ENCODE measurements at regions not wholly inside any gene's neighbourhood (a gene's known extent, or its start where the extent isn't known, plus 50 kb on each side); places are given as distances from the start of the nearest gene placed in this dataset.
A peak's percentile ranks its signal among the peaks of the same experiment; 100 is the strongest.
"Not testable (repeated sequence)": the region's sequence is repeated elsewhere in the genome, so short reads cannot be mapped to it uniquely, and the experiment has no call there.

DNA sequence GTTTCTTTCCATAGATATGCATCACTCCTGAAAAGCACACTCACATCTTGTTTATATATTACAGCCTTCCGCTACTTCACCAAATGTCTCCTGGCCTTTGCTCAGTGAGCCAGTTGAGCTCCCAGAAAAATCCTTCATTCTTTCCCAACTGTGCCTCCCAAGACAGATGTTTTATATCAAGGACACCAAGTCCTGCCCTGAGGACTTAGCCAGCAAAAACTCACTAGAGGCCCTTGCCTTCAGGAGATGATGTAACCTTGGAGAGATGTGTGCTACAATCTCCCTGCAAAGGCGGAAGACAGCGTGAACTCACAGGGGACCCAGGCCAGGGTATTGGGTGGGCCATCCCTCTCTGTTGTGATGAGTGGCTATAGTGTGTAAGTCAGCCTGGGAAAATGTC lies 86.1 kb upstream of the CTAGE1 start:
- DNase-seq (ENCODE audit: low read depth) = no peak

DNA sequence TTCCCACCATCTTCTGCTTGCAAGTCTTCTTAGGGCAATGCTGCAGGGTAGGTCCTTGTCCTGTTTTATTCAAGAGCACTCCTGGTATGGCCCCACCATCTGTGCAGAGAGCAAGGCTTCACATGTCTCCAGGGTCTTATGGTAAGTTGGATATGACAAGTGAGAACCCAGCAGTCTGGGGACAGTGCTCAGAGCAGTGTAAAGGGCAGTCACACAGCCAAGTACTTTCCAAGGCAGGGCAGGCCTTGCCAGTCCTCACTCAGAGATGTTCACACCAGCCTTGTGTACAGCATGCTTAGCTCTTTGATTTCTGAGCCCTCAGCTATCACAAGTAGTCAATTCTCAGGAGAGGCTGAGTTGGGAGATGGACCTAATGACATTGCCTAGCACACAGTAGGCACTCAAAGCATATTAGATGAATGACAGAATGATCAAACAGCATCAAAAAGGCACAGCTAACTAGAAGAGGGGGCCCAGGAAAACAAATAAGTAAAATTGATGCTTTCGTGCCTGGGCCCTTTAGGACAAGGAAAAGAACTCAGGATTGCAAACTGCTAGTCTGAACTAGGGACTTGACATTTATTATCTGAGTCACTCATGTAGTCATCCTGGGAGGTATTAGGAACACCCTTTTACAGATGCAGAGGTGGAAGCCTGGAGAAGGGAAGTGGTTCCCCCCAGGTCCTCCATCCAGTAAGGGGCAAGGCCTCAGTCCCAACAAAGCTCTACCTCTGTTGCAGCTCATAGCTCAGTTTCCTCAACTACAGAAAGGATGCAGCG lies 86.7 kb upstream of the CTAGE1 start:
- peak; percentile 61 for DNase-seq (ENCODE audit: low read depth)

DNA sequence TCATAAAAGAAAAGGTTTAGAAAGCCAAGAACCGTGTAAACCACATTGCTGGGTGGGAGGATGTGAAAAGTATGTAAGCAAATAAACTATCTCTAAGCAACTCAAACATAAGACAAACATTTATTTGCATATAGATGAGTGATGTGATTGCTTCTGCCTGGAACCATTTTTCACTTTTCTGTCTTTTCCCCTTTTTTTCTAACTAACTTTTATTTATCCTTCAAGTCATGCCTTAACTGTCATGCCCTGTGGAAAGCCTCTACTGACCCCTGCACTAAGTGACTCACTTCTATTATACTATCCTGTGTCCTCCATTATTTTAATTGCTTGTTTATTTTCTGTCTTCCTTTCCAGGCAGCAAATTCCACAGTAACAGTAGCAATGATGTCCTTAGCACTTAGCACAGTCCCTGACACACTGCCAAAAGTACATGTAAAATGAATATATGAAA lies 87.5 kb upstream of the CTAGE1 start:
- DNase-seq (ENCODE audit: low read depth) = peak; percentile 68

DNA sequence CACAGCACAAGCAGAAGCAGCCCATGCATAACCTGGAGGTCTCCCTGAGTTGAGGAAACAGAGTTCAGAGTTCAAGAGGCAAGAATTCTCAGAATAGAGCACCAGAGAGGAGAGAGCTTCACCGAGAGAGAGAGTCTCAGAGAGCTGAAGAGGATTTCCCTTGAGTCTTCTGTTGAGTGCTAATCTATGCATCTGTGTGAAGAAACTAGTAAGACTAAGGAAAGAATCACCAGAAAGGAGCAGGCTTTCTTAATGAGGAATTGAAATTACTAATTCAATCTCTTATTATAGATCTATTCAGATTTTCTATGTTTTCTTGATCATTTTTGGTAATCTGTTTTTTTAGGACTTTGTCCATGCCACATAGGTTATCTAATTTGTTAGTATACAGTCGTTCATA lies 89.3 kb upstream of the CTAGE1 start:
- DNase-seq (ENCODE audit: low read depth) = no peak

DNA sequence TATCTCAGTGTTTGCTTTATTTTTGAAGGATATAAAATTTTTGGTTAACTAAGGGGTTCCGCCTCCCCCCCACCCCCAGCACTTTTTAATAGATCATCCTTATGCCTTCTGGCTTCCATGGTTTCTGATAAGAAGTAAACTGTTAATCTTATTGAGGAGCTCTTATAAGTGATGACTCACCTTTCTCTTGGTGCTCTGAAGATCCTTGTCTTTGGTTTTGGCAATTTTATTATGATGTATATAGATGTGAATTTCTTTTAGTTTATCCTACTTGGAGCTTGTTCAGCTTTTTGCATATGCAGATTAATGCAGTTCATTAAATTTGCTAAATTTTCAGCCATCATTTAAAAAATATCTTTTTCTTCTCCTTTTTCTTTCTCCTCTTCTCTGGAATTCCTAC lies 91.7 kb upstream of the CTAGE1 start:
- no peak for DNase-seq (ENCODE audit: low read depth)

DNA sequence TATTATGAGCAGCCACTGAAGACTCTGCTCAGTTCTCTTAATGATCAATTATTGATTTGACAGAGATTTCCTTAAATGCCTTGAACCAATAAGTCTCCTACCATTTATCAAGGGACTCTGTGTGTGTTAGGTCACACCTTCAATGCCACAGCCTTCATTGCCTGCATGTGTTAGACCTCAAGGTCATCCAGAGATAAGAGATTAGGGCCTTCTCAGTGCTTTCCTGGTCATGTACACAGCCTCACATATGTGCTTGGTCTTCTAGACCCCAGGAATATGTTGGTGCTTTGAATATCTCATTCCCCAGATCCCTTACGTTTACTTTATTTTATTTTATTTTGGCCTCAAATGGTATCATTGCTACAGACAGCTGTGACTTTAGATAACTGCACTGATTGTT lies 93.0 kb upstream of the CTAGE1 start:
- DNase-seq (ENCODE audit: low read depth) = no peak

DNA sequence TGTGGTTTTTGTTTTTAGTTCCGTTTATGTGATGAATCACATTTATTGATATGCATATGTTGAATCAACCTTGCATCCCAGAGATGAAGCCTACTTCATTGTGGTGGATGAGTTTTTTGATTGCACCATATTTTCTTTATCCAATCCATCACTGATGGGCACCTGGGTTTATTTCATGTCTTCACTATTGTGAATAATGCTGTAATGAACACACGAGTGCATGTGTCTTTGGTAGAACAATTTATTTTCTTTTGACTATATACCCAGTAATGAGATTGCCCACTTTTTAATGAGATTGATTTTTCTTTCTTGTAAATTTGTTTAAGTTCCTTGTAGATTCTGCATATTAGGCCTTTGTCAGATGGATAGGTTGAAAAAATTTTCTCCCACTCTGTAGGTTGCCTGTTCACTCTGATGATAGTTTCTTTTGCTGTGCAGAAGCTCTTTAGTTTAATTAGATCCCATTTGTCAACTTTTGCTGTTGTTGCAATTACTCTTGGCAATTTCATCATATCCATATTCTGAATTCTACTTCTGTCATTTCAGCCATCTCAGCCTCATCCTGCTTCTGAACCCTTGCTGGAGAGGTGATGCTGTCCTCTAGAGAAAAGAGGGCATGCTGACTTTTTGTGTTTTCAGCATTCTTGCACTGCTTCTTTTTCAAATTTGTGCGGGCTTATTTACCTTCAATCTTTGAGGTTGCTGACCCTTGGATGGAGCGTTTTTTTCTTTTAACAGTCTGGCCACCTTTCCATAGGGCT lies 96.2 kb upstream of the CTAGE1 start:
- no peak for DNase-seq (ENCODE audit: low read depth)

DNA sequence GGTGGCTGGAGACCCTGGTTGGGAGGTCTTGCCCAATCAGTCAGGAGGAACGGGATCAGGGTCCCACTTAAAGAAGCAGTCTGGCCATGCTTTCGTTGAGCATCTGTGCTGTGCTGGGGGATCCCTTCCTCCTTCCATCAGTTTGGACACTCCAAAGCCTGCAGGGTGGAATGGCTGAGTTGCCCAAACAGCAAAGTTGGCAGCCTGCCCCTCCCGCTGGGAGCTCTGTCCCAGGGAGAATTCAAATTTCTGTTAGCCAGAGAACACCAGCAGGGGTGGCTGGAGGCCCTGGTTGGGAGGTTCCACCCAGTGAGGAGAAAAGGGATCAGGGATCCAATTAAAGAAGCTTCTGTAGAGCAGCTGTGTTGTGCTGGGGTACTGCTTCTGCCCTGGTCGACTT lies 96.9 kb upstream of the CTAGE1 start:
- DNase-seq (ENCODE audit: low read depth) = no peak

DNA sequence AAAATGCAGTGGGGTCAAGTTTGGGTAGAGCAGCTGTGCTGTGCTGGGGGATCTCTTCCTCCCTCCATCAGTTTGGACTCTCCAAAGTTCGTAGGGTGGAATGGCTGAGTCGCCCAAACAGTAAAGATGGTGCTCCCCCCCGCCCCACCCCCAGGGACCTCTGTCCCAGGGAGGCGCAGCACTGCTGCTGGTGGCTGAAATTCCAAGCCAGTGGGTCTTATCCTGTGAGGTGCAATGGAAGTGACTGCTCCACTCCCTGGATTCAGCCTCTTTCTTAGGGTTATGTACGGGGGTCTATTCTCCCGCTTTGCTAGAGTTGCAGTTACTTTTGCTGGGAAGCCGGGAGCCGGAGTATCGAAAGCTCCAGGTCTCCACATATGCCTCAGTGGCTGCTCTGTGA lies 97.5 kb upstream of the CTAGE1 start:
- no peak for DNase-seq (ENCODE audit: low read depth)

DNA sequence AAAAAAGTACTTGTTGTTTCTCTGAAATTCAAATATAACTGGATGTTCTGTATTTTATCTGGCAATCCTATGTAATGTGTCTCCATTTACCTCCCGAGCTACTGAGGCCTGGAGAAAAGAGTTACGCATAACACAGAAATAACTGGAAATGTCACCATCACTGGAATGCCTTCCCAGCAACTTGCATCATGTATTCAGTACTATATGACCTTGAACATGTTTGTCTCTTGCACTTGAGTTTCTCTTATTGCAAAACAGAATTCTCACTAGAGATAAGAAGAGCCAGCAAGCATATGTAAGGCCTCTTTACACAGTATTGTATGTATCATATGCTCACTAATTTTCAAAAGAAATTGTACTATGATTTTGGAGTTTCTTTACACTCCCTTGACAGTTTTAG lies 99.6 kb upstream of the CTAGE1 start:
- no peak for DNase-seq (ENCODE audit: low read depth)

DNA sequence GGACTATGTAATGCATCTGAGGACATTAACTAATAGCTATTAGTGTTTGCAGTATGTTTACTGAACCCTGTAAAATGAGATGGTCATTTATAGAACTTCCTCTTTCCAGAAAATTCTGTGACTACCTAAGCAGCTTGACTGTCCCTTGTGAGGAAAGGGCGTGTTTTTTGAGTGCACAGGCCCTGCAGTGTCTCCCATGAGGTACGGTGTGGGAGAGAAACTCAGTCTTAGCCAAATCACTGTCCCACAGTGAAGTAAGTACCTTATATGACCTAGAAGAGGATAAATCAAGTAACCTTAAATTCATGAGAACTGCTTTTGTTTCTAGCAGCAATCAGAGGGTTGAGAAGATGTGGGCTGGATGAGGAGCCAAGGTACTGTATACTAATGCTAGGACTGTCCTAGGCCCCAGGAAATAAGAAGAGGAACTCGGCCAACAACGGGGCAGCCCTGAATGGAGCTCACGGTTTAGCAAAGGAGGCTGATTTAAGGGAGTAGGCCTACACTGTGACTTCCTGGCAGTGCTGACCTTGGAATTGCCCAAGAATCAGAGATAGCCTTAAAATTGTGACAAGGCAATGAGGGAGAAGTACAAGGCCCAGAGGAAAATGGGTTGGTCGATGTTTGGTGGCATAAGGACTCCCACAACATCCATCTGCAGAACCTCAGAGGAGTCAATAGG lies 103.5 kb upstream of the CTAGE1 start:
- DNase-seq (ENCODE audit: low read depth) = no peak

DNA sequence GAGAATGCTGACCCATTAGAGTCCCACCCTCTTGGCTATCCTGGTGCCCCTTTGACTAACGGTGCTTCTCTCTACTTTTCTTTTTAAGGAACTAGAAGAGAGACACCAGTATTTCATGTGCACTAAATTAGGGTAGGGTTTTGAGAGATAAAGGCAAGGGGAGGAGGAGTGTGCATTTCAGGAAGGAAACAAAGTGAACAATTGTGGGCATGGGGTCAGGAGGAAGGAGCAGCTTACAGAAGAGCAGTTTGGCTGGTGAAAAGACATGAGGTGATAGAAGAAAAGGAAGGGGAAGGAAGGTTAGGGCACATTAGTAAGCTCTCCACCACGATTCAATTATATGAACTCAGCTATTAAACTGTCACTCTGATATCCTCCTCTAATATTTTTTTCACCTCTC lies 105.8 kb upstream of the CTAGE1 start:
- no peak for DNase-seq (ENCODE audit: low read depth)

DNA sequence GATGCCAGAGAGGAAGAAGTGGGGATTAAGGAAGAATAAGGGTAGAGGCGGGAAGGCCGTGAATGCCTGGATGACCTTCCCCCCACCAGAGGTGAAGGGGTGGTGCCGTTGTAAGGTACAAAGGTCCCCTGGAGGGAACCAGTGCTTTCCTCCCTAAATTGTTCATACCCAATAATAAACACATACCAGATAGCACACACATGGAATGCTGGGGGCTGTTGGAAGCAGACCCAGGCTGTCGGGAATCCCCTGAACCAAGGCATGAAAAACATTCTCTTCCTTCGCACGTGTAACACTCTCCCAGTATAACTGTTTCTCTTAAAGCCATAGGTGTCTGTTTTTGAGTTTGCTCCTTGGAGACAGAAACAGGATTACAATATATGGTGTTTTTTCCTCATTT lies 107.1 kb upstream of the CTAGE1 start:
- no peak for DNase-seq (ENCODE audit: low read depth)

DNA sequence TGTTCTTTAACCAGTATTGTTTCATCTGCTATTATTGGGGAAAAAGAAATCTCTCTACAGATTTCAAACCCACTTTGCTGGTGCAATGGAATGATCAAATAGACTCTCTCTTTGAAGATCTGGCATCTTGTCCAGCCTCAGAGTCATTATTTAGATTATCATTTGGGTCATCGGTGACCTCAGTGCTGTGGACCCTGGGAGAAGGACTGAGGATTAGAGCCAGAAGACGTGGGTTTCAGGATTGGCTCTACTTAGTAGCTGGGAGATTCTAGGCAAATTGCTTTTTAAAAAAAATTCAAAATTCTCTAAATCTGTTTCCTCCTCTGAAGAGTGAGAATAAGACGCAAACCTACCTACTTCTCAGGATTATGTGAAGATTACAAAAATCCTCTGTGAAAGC lies 107.6 kb upstream of the CTAGE1 start:
- DNase-seq (ENCODE audit: low read depth) = no peak

DNA sequence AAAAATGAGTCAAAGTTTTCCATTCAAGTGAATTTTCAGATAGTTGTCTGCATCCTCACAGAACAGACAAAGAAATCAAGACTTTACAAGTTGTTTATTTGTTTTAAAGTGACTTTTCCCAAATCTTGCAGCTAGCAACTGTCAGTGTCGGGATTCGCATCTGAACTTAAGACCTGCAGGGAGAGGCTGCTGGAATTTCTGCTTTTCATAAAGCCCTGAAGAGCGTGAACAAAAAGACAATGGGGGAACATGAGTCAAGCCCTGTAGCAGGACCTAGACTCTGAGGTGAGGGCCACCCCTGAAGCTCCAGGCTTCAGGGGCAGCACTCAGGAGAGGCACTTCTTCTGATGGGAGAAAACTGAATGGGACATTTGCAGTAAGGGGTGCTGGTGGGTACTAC lies 108.2 kb upstream of the CTAGE1 start:
- DNase-seq (ENCODE audit: low read depth) = no peak

DNA sequence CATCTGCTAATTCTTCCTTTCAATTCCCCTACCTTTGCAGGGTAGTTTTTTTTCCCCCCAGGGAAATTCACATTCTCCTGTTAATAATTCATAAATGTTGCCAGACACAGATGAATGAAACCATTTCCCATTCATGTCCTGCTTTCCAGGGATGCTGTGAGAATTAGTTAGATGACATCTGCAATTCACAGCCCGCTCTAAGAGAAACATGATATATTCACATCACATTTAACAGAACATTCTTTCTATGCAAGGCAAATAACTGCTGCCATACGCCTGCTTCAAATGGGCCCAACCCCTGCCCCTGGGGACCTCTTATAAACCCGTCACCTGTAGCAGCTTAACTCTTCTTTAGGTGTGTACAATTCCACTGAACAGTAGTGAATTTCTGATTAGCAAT lies 110.6 kb upstream of the CTAGE1 start:
- no peak for DNase-seq (ENCODE audit: low read depth)

DNA sequence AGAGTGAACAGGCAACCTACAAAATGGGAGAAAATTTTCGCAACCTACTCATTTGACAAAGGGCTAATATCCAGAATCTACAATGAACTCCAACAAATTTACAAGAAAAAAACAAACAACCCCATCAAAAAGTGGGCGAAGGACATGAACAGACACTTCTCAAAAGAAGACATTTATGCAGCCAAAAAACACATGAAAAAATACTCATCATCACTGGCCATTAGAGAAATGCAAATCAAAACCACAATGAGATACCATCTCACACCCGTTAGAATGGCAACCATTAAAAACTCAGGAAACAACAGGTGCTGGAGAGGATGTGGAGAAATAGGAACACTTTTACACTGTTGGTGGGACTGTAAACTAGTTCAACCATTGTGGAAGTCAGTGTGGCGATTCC lies 117.0 kb upstream of the CTAGE1 start:
- DNase-seq (ENCODE audit: low read depth) = not testable (repeated sequence)

DNA sequence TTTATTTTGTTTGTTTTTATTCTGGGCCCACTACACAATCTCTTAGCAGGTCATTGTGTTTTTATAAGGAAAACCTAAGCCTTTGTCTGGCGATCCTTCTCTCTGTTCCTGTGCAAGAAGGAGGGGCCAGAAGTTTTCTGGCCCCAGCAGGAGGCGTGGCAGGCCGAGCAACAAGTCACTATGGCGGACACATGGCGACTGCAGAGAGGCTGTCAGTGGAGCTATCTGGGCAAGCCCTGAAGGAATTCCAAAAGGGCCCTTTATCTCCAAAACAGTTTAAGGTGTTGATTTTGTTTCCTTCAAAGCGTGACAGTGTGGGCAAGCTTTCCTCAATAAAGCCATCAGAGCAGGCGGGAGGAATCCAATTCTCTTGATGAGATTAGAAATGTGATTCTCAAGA lies 118.8 kb upstream of the CTAGE1 start:
- DNase-seq (ENCODE audit: low read depth) = no peak

DNA sequence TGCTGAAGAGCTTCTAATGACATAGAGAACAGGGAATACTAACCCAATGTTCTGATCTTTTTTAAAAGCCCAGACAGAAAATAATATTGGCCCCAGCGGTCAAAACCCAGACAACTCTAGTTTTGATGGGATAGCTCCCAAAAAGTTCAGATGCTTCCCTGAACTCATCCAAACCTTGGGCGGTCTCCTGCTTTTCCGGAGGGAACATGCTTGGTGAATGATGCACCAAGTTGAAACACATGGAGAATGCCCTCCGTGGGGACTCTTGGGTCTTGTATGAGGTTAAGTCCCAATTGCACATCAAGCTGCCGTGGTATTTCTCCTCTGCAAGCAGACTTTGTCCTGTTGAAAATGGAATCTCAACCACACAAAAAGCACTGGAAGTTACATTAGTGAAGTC lies 120.7 kb upstream of the CTAGE1 start:
- no peak for DNase-seq (ENCODE audit: low read depth)

DNA sequence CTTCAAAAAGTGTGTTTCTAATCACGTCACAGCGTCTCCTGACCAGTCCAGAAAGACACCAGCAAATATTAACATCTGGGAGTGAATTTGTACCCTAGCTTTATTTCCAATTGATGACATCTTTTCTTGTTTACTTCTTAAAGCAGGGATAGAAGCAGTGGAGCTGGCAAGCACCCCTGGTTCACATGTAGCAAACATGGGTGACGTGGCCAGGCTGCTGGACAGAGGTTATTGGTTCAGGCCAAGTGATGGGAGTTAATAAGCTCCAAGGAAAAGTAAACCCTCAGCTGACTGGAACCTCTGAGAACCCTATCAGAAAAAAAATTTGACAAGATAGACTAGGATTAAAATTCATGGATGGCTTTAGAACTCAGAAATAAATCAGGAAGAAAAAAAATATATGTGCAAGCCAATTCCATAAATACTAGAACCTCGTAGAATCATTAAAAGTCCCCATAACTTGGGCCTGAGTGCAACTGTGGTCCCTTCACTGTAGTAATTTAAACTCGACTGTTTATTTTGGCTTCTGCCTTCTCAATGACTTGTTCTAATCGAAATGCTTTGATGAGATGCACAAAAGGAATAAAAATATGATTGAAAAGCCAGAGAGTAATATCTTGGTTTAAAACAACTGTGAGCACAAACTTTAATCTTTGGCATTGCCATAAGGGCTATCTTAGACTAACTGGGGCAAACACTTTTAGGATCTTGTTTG lies 121.5 kb upstream of the CTAGE1 start:
- no peak for DNase-seq (ENCODE audit: low read depth)

DNA sequence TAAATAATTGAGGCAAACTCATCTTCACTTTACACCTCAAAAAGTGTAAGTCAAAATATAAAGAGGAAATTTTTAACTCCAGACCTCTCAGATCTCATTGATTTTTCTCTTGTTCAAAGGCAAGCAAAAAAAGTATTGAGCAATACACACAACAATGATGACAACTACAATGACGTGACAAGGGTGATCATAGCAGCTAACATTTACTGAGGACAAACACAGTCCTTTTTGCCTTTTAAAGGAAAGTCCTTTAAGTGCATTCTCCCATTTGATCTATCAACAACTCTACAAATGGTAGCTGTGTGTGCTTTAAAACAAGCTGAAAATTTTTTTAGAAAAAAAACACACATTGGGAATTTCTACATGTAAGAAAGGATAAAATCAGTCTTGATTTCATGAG lies 123.5 kb upstream of the CTAGE1 start:
- no peak for DNase-seq (ENCODE audit: low read depth)

DNA sequence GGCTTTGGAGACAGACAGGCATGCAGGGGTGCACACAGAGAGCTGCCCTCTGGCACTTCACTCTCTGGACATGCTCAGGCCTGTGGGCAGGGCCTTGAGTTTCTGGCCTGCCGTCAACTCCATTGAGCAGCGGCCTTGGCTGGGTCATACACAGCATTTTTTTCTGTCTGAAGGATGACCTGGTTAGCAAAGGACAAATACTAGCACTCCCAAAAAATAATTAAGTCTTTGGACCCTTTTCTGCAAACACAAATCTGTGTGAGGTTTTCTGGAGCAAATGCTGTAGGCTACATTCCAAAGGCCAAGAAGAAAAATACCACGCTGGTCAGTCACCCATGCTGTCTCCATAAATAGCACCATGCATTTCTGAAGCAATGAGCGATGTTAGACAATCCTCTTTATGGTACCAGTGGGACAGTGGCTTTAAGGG lies 124.7 kb upstream of the CTAGE1 start:
- DNase-seq (ENCODE audit: low read depth) = peak; percentile 70
